ENCODE measurements at regions not wholly inside any gene's neighbourhood (a gene's known extent, or its start where the extent isn't known, plus 50 kb on each side); places are given as distances from the start of the nearest gene placed in this dataset.
"Not testable (repeated sequence)": the region's sequence is repeated elsewhere in the genome, so short reads cannot be mapped to it uniquely, and the experiment has no call there.

GRCh38 chr5:106408570-106408969, 1262.2 kb downstream of the EFNA5 start:
- Histone ChIP-seq H3K36me3 (ENCODE audit: insufficient read depth, low read depth, low read length) (no peaks in the 10 kb centered on the region), H3K4me1 (ENCODE audit: insufficient read depth, low read length) (no peaks in the 10 kb centered on the region), H3K9ac (ENCODE audit: low read depth, low read length) (no peak overlapping the region), H3K4me3 (ENCODE audit: low read length) (no peak overlapping the region), H3K9me3 (ENCODE audit: insufficient read depth, low read depth, low read length) (no peaks in the 10 kb centered on the region), H3K27ac (ENCODE audit: low read length) (no peak overlapping the region), H3K27me3 (ENCODE audit: insufficient read depth, low read length) (no peaks in the 10 kb centered on the region)

- Histone ChIP-seq H3K36me3 (ENCODE audit: insufficient read depth, low read depth, low read length) (no peaks in the 10 kb centered on the region), H3K4me1 (ENCODE audit: insufficient read depth, low read length) (no peaks in the 10 kb centered on the region)
Measured at GRCh38 chr5:106408141-106408540, 1262.6 kb downstream of the EFNA5 start.

GRCh38 chr5:106401561-106401960, 1269.2 kb downstream of the EFNA5 start:
- no peaks in the 10 kb centered on the region for H3K36me3 ChIP-seq (ENCODE audit: insufficient read depth, low read depth, low read length)
- no peaks in the 10 kb centered on the region for H3K27me3 ChIP-seq (ENCODE audit: insufficient read depth, low read length)
- no peaks in the 10 kb centered on the region for H3K4me1 ChIP-seq (ENCODE audit: insufficient read depth, low read length)
- no peak overlapping the region for H3K27ac ChIP-seq (ENCODE audit: low read length)
- no peak overlapping the region for H3K4me3 ChIP-seq (ENCODE audit: low read length)
- no peaks in the 10 kb centered on the region for H3K9me3 ChIP-seq (ENCODE audit: insufficient read depth, low read depth, low read length)
- H3K9ac ChIP-seq (ENCODE audit: low read depth, low read length), result no peak overlapping the region

More at GRCh38 chr5:106408141-106408540, 1262.6 kb downstream of the EFNA5 start:
- Histone ChIP-seq H3K9ac (ENCODE audit: low read depth, low read length) (no peak overlapping the region), H3K4me3 (ENCODE audit: low read length) (no peak overlapping the region), H3K9me3 (ENCODE audit: insufficient read depth, low read depth, low read length) (no peaks in the 10 kb centered on the region), H3K27ac (ENCODE audit: low read length) (no peak overlapping the region), H3K27me3 (ENCODE audit: insufficient read depth, low read length) (no peaks in the 10 kb centered on the region)

- no peaks in the 10 kb centered on the region for H3K9me3 ChIP-seq (ENCODE audit: insufficient read depth, low read depth, low read length)
- H3K9ac ChIP-seq (ENCODE audit: low read depth, low read length), result no peak overlapping the region
- no peaks in the 10 kb centered on the region for H3K27me3 ChIP-seq (ENCODE audit: insufficient read depth, low read length)
- H3K27ac ChIP-seq (ENCODE audit: low read length), result no peak overlapping the region
- no peak overlapping the region for H3K4me3 ChIP-seq (ENCODE audit: low read length)
- H3K4me1 ChIP-seq (ENCODE audit: insufficient read depth, low read length), result no peaks in the 10 kb centered on the region
- no peaks in the 10 kb centered on the region for H3K36me3 ChIP-seq (ENCODE audit: insufficient read depth, low read depth, low read length)
Measured at GRCh38 chr5:106399391-106399790, 1271.3 kb downstream of the EFNA5 start.

- Histone ChIP-seq H3K9ac (ENCODE audit: low read depth, low read length) (no peak overlapping the region), H3K36me3 (ENCODE audit: insufficient read depth, low read depth, low read length) (no peaks in the 10 kb centered on the region), H3K4me1 (ENCODE audit: insufficient read depth, low read length) (no peaks in the 10 kb centered on the region), H3K9me3 (ENCODE audit: insufficient read depth, low read depth, low read length) (no peaks in the 10 kb centered on the region), H3K27me3 (ENCODE audit: insufficient read depth, low read length) (no peaks in the 10 kb centered on the region), H3K4me3 (ENCODE audit: low read length) (no peak overlapping the region), H3K27ac (ENCODE audit: low read length) (no peak overlapping the region)
Measured at GRCh38 chr5:106397700-106398099, 1273.0 kb downstream of the EFNA5 start.

GRCh38 chr5:106393276-106393675, 1277.5 kb downstream of the EFNA5 start:
- H3K9me3 ChIP-seq (ENCODE audit: insufficient read depth, low read depth, low read length), result no peaks in the 10 kb centered on the region
- H3K4me1 ChIP-seq (ENCODE audit: insufficient read depth, low read length), result no peaks in the 10 kb centered on the region
- H3K27ac ChIP-seq (ENCODE audit: low read length), result no peak overlapping the region
- no peaks in the 10 kb centered on the region for H3K27me3 ChIP-seq (ENCODE audit: insufficient read depth, low read length)
- no peaks in the 10 kb centered on the region for H3K36me3 ChIP-seq (ENCODE audit: insufficient read depth, low read depth, low read length)
- H3K4me3 ChIP-seq (ENCODE audit: low read length), result no peak overlapping the region
- H3K9ac ChIP-seq (ENCODE audit: low read depth, low read length), result no peak overlapping the region

GRCh38 chr5:106392766-106393165, 1278.0 kb downstream of the EFNA5 start:
- Histone ChIP-seq H3K4me3 (ENCODE audit: low read length) (no peak overlapping the region), H3K27ac (ENCODE audit: low read length) (no peak overlapping the region), H3K36me3 (ENCODE audit: insufficient read depth, low read depth, low read length) (no peaks in the 10 kb centered on the region), H3K9ac (ENCODE audit: low read depth, low read length) (no peak overlapping the region), H3K4me1 (ENCODE audit: insufficient read depth, low read length) (no peaks in the 10 kb centered on the region), H3K9me3 (ENCODE audit: insufficient read depth, low read depth, low read length) (no peaks in the 10 kb centered on the region), H3K27me3 (ENCODE audit: insufficient read depth, low read length) (no peaks in the 10 kb centered on the region)

GRCh38 chr5:106387767-106388166, 1283.0 kb downstream of the EFNA5 start:
- not testable (repeated sequence) for H3K4me1 ChIP-seq (ENCODE audit: insufficient read depth, low read length); H3K27me3 ChIP-seq (ENCODE audit: insufficient read depth, low read length); H3K9ac ChIP-seq (ENCODE audit: low read depth, low read length); H3K4me3 ChIP-seq (ENCODE audit: low read length); H3K27ac ChIP-seq (ENCODE audit: low read length); H3K36me3 ChIP-seq (ENCODE audit: insufficient read depth, low read depth, low read length); H3K9me3 ChIP-seq (ENCODE audit: insufficient read depth, low read depth, low read length)

GRCh38 chr5:106386287-106386686, 1284.5 kb downstream of the EFNA5 start:
- Histone ChIP-seq H3K36me3 (ENCODE audit: insufficient read depth, low read depth, low read length) (no peaks in the 10 kb centered on the region), H3K27me3 (ENCODE audit: insufficient read depth, low read length) (no peaks in the 10 kb centered on the region), H3K4me3 (ENCODE audit: low read length) (no peak overlapping the region), H3K27ac (ENCODE audit: low read length) (no peak overlapping the region), H3K4me1 (ENCODE audit: insufficient read depth, low read length) (peaks cover 4% of the 10 kb centered on the region; the same call in 1 of the 2 replicates), H3K9ac (ENCODE audit: low read depth, low read length) (no peak overlapping the region), H3K9me3 (ENCODE audit: insufficient read depth, low read depth, low read length) (no peaks in the 10 kb centered on the region)

GRCh38 chr5:106380736-106381135, 1290.0 kb downstream of the EFNA5 start:
- Histone ChIP-seq H3K4me1 (ENCODE audit: insufficient read depth, low read length) (peaks cover 5% of the 10 kb centered on the region), H3K9me3 (ENCODE audit: insufficient read depth, low read depth, low read length) (no peaks in the 10 kb centered on the region), H3K36me3 (ENCODE audit: insufficient read depth, low read depth, low read length) (no peaks in the 10 kb centered on the region), H3K27ac (ENCODE audit: low read length) (no peak overlapping the region), H3K4me3 (ENCODE audit: low read length) (no peak overlapping the region), H3K9ac (ENCODE audit: low read depth, low read length) (no peak overlapping the region), H3K27me3 (ENCODE audit: insufficient read depth, low read length) (no peaks in the 10 kb centered on the region)

- Histone ChIP-seq H3K36me3 (ENCODE audit: insufficient read depth, low read depth, low read length) (no peaks in the 10 kb centered on the region), H3K9ac (ENCODE audit: low read depth, low read length) (no peak overlapping the region), H3K27ac (ENCODE audit: low read length) (no peak overlapping the region), H3K9me3 (ENCODE audit: insufficient read depth, low read depth, low read length) (no peaks in the 10 kb centered on the region), H3K27me3 (ENCODE audit: insufficient read depth, low read length) (no peaks in the 10 kb centered on the region), H3K4me1 (ENCODE audit: insufficient read depth, low read length) (peaks cover 3% of the 10 kb centered on the region), H3K4me3 (ENCODE audit: low read length) (no peak overlapping the region)
Measured at GRCh38 chr5:106376522-106376921, 1294.2 kb downstream of the EFNA5 start.

GRCh38 chr5:106374956-106375355, 1295.8 kb downstream of the EFNA5 start:
- Histone ChIP-seq H3K9ac (ENCODE audit: low read depth, low read length) (no peak overlapping the region), H3K36me3 (ENCODE audit: insufficient read depth, low read depth, low read length) (no peaks in the 10 kb centered on the region), H3K27ac (ENCODE audit: low read length) (no peak overlapping the region), H3K9me3 (ENCODE audit: insufficient read depth, low read depth, low read length) (no peaks in the 10 kb centered on the region), H3K4me1 (ENCODE audit: insufficient read depth, low read length) (no peaks in the 10 kb centered on the region), H3K27me3 (ENCODE audit: insufficient read depth, low read length) (no peaks in the 10 kb centered on the region), H3K4me3 (ENCODE audit: low read length) (no peak overlapping the region)

- Histone ChIP-seq H3K36me3 (ENCODE audit: insufficient read depth, low read depth, low read length) (no peaks in the 10 kb centered on the region), H3K27me3 (ENCODE audit: insufficient read depth, low read length) (no peaks in the 10 kb centered on the region), H3K9me3 (ENCODE audit: insufficient read depth, low read depth, low read length) (no peaks in the 10 kb centered on the region; the same call in 1 of the 2 replicates), H3K27ac (ENCODE audit: low read length) (no peak overlapping the region), H3K9ac (ENCODE audit: low read depth, low read length) (no peak overlapping the region), H3K4me1 (ENCODE audit: insufficient read depth, low read length) (no peaks in the 10 kb centered on the region), H3K4me3 (ENCODE audit: low read length) (no peak overlapping the region)
Measured at GRCh38 chr5:106368021-106368420, 1302.7 kb downstream of the EFNA5 start.

Measured in iPS-20b (cell line).